ENCODE measurements at regions not wholly inside any gene's neighbourhood (a gene's known extent, or its start where the extent isn't known, plus 50 kb on each side); places are given as distances from the start of the nearest gene placed in this dataset.

GRCh38 chr5:174211277-174211626, 165.7 kb downstream of the NSG2 start:
- TF ChIP-seq CTCF (IDR thresholded peaks at IDR 0.05) (no peak), POLR2AphosphoS5 (IDR thresholded peaks at IDR 0.05) (no peak)

All from suprapubic skin (tissue), 3 donors.